GM12864 (cell line): ENCODE measurements at regions not wholly inside any gene's neighbourhood (a gene's known extent, or its start where the extent isn't known, plus 50 kb on each side); places are given as distances from the start of the nearest gene placed in this dataset.

Source experiments
- DNase-seq: peaks from one replicate; pipeline ENCODE4 v3.0.0-alpha.2; 2011; ENCODE audit warnings: low read depth
- H3K4me3 ChIP-seq: 2 replicates; pipeline ENCODE4 v1.5.1; 2011; ENCODE audit warnings: mild to moderate bottlenecking, low read depth, low read length, control low read depth
- CTCF ChIP-seq: IDR thresholded peaks from 2 replicates; pipeline ENCODE4 v1.5.1; 2011; ENCODE audit warnings: low read depth, mild to moderate bottlenecking, moderate library complexity, low read length, control low read depth, inconsistent platforms; ENCODE audit errors: missing control alignments

- TF ChIP-seq CTCF, result no peak
- no peak for DNase-seq
Observed at GRCh38 chr3:99250272-99250671, 348.8 kb upstream of the DCBLD2 start.

GRCh38 chr3:99249627-99250026 lies 348.1 kb upstream of the DCBLD2 start:
- H3K4me3 ChIP-seq, result no peak overlapping the region
- TF ChIP-seq CTCF, result no peak
- DNase-seq, result no peak

More at GRCh38 chr3:99250272-99250671, 348.8 kb upstream of the DCBLD2 start:
- H3K4me3 ChIP-seq, result no peak overlapping the region

- H3K4me3 ChIP-seq, result no peak overlapping the region
- TF ChIP-seq CTCF, result no peak
- DNase-seq, result no peak
Observed at GRCh38 chr3:99248913-99249312, 347.4 kb upstream of the DCBLD2 start.

GRCh38 chr3:99248130-99248529 lies 346.6 kb upstream of the DCBLD2 start:
- H3K4me3 ChIP-seq, result no peak overlapping the region
- no peak for TF ChIP-seq CTCF
- no peak for DNase-seq

GRCh38 chr3:99246010-99246654 lies 344.6 kb upstream of the DCBLD2 start:
- H3K4me3 ChIP-seq, result no peak overlapping the region
- TF ChIP-seq CTCF, result no peak
- DNase-seq, result no peak

GRCh38 chr3:99242271-99242670 lies 340.8 kb upstream of the DCBLD2 start:
- DNase-seq, result no peak
- no peak for TF ChIP-seq CTCF
- no peak overlapping the region for H3K4me3 ChIP-seq

GRCh38 chr3:99240700-99241099 lies 339.2 kb upstream of the DCBLD2 start:
- no peak for DNase-seq
- no peak overlapping the region for H3K4me3 ChIP-seq
- no peak for TF ChIP-seq CTCF
